HFFc6 (cell line): ENCODE measurements at regions not wholly inside any gene's neighbourhood (a gene's known extent, or its start where the extent isn't known, plus 50 kb on each side); places are given as distances from the start of the nearest gene placed in this dataset.

Experiments
- DNase-seq: peaks from one replicate; pipeline ENCODE4 v3.0.0-alpha.2; 2018
- H3K27ac Mint-ChIP-seq: 2 replicates; pipeline ENCODE4 v1.8.0; 2020; ENCODE audit warnings: mild to moderate bottlenecking, mixed read lengths
- H3K27me3 Mint-ChIP-seq: 2 replicates; pipeline ENCODE4 v1.8.0; 2021; ENCODE audit warnings: mild to moderate bottlenecking, moderate library complexity, mixed read lengths; ENCODE audit not compliant: insufficient read depth
- H3K36me3 Mint-ChIP-seq: 2 replicates; pipeline ENCODE4 v1.8.0; 2021; ENCODE audit warnings: low read depth, mixed read lengths
- H3K4me1 Mint-ChIP-seq: 2 replicates; pipeline ENCODE4 v1.8.0; 2020; ENCODE audit warnings: low read depth, mixed read lengths
- H3K4me3 Mint-ChIP-seq: 2 replicates; pipeline ENCODE4 v1.8.0; 2020; ENCODE audit warnings: mild to moderate bottlenecking, moderate library complexity, mixed read lengths
- H3K9me3 Mint-ChIP-seq: 2 replicates; pipeline ENCODE4 v1.8.0; 2020; ENCODE audit warnings: mild to moderate bottlenecking, mixed read lengths
- CTCF ChIP-seq: fragments of 200-600 bp; sonication (generic); IDR thresholded peaks from 2 replicates; pipeline ENCODE4 v1.5.0; 2021; ENCODE audit warnings: antibody characterized with exemption, mild to moderate bottlenecking

- no peak for TF ChIP-seq CTCF
- Mint-ChIP-seq H3K4me3 (no peak overlapping the region), H3K4me1 (no peaks in the 10 kb centered on the region), H3K9me3 (peaks cover 54% of the 10 kb centered on the region), H3K36me3 (no peaks in the 10 kb centered on the region), H3K27ac (no peak overlapping the region), H3K27me3 (no peaks in the 10 kb centered on the region; the same call in 1 of the 2 replicates)
- no peak for DNase-seq
These were observed 316.3 kb upstream of the LARGE1 start for GRCh38 chr22:34236527-34236926.

GRCh38 chr22:34239421-34239820 is 319.1 kb upstream of the LARGE1 start:
- Mint-ChIP-seq H3K27me3 (no peaks in the 10 kb centered on the region; the same call in 1 of the 2 replicates), H3K4me1 (no peaks in the 10 kb centered on the region), H3K27ac (no peak overlapping the region), H3K4me3 (no peak overlapping the region), H3K9me3 (peaks cover 66% of the 10 kb centered on the region), H3K36me3 (no peaks in the 10 kb centered on the region)
- no peak for TF ChIP-seq CTCF
- no peak for DNase-seq

- no peak for TF ChIP-seq CTCF
- Mint-ChIP-seq H3K4me1 (no peaks in the 10 kb centered on the region), H3K27me3 (no peaks in the 10 kb centered on the region; the same call in 1 of the 2 replicates), H3K4me3 (no peak overlapping the region), H3K9me3 (peaks cover 64% of the 10 kb centered on the region), H3K36me3 (no peaks in the 10 kb centered on the region; the same call in 1 of the 2 replicates), H3K27ac (no peak overlapping the region)
- DNase-seq, result no peak
These were observed 322.7 kb upstream of the LARGE1 start for GRCh38 chr22:34243023-34243422.

GRCh38 chr22:34255042-34255441 is 334.8 kb upstream of the LARGE1 start:
- no peak for DNase-seq
- no peak overlapping the region for H3K27ac Mint-ChIP-seq
- H3K4me1 Mint-ChIP-seq, result no peaks in the 10 kb centered on the region
- H3K27me3 Mint-ChIP-seq, result no peaks in the 10 kb centered on the region
- TF ChIP-seq CTCF, result no peak
- peaks cover 81% of the 10 kb centered on the region for H3K9me3 Mint-ChIP-seq
- H3K4me3 Mint-ChIP-seq, result no peak overlapping the region
- peaks cover 4% of the 10 kb centered on the region; the same call in 1 of the 2 replicates for H3K36me3 Mint-ChIP-seq

- H3K9me3 Mint-ChIP-seq, result peaks cover 63% of the 10 kb centered on the region
- no peaks in the 10 kb centered on the region for H3K4me1 Mint-ChIP-seq
- no peak overlapping the region for H3K4me3 Mint-ChIP-seq
- H3K27me3 Mint-ChIP-seq, result no peaks in the 10 kb centered on the region; the same call in 1 of the 2 replicates
- no peaks in the 10 kb centered on the region for H3K36me3 Mint-ChIP-seq
- H3K27ac Mint-ChIP-seq, result no peak overlapping the region
- DNase-seq, result no peak
- TF ChIP-seq CTCF, result no peak
These were observed 357.8 kb upstream of the LARGE1 start for GRCh38 chr22:34278121-34278520.

- no peaks in the 10 kb centered on the region; the same call in 1 of the 2 replicates for H3K27me3 Mint-ChIP-seq
- H3K27ac Mint-ChIP-seq, result no peak overlapping the region
- H3K36me3 Mint-ChIP-seq, result no peaks in the 10 kb centered on the region
- H3K9me3 Mint-ChIP-seq, result peaks cover 82% of the 10 kb centered on the region
- TF ChIP-seq CTCF, result no peak
- H3K4me3 Mint-ChIP-seq, result no peak overlapping the region
- no peak for DNase-seq
- no peaks in the 10 kb centered on the region for H3K4me1 Mint-ChIP-seq
These were observed 361.5 kb upstream of the LARGE1 start for GRCh38 chr22:34281738-34282137.
